AG09309 (cell line): ENCODE measurements at regions not wholly inside any gene's neighbourhood (a gene's known extent, or its start where the extent isn't known, plus 50 kb on each side); places are given as distances from the start of the nearest gene placed in this dataset.

Source experiments
- DNase-seq: peaks from one replicate; pipeline ENCODE4 v3.0.0-alpha.2; 2010; ENCODE audit warnings: low read depth
- H3K4me3 ChIP-seq: 2 replicates; pipeline ENCODE4 v1.5.1; 2011; ENCODE audit warnings: mild to moderate bottlenecking, low read depth, low read length, moderate library complexity; ENCODE audit not compliant: control insufficient read depth
- CTCF ChIP-seq: IDR thresholded peaks from 2 replicates; pipeline ENCODE4 v1.5.1; 2011; ENCODE audit warnings: mild to moderate bottlenecking, low read depth, low read length, inconsistent platforms; ENCODE audit not compliant: insufficient read depth, control insufficient read depth; ENCODE audit errors: missing control alignments

DNA sequence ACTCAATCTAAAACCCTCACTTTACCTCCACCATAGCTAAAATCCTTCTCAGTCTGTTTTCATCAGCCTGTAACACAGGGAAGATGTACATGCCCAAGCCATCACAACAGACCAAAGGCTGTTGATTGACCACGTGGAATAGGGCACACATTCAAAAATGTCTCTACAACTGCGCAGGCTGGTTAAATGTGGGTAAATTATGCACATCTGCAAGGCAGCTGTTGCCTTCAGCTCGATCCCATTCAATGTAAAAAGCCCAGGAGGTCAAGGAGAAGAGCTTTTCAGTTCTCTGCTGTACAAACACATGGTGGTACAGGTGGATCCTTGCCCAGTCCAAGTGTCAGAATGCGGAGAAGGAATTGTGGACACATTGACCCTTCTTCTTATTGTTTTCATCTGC, 354.0 kb downstream of the FLRT2 start:
- H3K4me3 ChIP-seq: no peak overlapping the region
- no peak for TF ChIP-seq CTCF
- DNase-seq: no peak

DNA sequence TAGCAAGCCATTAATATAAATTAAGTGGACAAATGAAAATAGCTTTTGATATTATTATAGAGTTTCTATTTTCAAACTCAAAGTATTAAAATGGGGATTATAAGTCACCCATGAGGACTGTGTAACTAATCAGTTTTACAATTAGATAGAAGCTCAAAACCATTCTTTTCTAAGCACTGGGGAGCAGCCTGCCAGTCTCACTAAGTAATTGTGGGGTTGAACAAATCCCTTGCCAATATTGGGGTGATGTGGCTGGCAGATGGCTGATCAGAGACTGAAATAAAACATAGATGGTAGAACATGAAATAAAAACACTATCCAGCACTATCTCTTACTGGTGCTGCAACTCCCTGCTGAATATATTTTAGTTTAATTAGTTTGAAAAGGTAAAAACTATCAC, 353.2 kb downstream of the FLRT2 start:
- no peak overlapping the region for H3K4me3 ChIP-seq
- DNase-seq: no peak
- TF ChIP-seq CTCF: no peak

DNA sequence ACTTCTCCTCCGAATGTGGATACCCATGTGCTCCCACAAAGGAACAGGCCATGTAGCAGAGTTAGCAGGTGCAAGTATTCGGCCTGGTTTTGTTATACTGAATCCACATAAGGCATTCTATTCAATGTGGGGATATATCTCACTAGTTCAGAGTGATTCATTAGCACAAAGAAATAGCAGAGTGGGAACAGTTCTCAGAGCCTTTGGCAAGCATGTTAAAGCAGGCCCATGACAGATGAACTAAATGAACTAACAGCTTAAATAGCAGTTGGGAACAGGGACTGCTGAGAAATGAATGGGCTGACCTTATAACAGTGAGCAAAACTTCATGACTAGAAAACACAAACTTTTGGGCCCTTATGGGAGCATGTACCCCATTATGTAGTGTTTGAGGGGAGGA, 352.0 kb downstream of the FLRT2 start:
- TF ChIP-seq CTCF: no peak

DNA sequence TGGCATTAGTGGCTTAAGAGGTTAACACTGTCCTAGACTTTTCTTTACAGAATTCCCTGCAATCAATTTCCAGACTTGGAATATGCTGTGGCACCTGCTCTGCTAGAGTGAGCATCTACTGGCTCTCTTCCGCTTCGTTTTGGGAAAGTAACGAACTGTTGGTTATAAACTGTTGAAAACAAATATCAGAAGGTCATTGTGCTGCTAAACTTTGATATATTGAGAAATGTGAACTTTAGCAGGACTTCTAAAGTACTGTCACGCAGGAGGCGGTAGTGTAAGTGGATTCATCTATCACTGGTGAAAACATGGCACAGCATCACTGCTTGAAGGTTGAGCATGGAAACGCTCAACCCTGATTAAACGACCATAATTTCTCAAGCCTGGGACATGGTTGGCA, 348.9 kb downstream of the FLRT2 start:
- no peak overlapping the region for H3K4me3 ChIP-seq
- no peak for DNase-seq
- TF ChIP-seq CTCF: no peak

More for the DNA sequence above, 352.0 kb downstream of the FLRT2 start:
- H3K4me3 ChIP-seq: no peak overlapping the region
- no peak for DNase-seq

DNA sequence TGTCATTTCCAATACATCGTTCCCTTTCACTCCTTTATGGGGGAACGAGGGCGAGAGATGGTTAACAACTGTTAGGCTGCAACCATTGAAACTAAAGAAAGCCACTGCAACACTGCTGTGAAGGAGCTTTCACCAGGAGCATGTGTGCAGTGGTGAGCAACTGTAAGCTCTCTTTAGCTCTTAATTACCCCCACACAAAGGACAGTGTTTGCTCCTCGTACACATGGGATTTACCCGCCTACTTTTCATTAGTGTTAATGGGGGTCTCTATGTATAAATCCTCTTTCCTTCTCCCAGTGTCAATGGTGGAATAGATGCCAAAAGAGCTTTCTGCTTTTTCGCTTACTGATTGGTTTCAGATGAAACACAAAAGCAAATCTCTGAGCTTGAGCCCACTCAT, 343.1 kb downstream of the FLRT2 start:
- H3K4me3 ChIP-seq: no peak overlapping the region
- TF ChIP-seq CTCF: no peak
- DNase-seq: no peak

DNA sequence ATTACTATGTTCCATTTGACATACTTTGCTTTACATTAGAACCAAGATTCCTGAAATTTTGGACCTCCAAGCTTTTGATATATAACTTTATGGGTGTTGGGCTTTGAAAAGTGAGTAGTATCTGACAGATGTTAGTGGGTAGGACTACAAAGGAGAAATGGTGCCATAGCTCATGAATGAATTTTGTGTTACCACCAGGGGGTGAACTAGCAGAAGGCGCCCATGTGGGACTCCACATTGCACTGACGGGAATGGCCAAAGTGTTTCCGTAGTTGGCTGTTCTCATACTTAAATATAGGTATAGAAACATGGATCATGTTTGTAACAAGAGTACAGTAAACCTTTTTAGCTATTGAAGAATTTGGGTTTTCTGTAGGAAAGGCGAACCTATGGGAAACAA, 337.5 kb downstream of the FLRT2 start:
- TF ChIP-seq CTCF: no peak
- DNase-seq: no peak
- no peak overlapping the region for H3K4me3 ChIP-seq

DNA sequence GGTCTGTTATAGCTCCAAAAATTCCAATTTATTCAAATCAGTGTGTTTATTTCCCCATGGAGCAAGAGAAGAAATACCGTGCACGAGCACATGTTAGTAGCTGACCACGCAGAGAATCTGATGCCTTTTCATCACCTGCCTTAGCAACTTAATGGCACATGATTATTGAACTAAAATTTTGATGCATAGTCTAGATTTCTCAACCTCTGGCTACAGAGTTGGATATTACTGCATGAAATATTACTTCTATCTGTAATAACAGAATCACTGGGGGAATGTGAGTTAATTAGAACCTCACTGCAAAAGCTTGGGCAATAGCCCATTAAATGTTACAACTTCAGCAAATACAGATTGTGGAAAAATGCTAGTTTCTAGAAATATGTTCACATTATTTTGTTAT, 335.8 kb downstream of the FLRT2 start:
- H3K4me3 ChIP-seq: no peak overlapping the region
- DNase-seq: no peak
- TF ChIP-seq CTCF: no peak
